ENCODE measurements at regions not wholly inside any gene's neighbourhood (a gene's known extent, or its start where the extent isn't known, plus 50 kb on each side); places are given as distances from the start of the nearest gene placed in this dataset.

DNA sequence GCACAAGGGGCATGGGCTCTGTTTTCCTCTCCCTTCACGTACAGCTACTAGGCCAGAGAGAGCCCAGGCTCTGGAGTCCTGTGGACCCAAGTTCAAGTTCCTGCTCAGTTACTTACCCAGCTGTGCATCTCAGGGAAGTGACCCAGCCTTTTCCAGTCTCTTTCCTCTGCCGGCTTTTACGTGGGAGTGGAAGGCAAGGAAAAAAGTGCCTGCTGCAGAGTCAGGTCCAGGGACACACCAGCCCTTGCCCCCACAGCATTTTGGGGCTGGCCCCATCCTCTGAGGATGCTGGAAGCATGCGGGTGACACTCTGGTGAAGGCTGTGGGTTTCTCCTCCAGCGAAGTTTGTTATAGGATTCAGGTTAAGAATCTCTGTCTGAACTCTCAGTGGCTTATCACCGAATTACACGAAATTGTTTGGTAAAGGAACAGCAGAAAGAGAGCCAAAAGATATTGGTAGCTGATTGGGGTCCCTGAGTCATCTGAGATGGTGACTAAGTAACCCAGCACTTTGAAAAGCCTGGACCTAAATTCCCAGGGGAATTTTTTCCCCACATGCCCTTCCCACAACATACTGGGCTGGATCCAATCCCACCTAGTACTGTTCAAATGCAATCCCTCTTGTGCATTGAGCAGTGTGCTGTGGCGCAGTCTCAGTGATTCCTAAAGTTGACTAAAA lies 424.3 kb downstream of the RPS24 start:
- no peak overlapping the region for H3K4me3 ChIP-seq (ENCODE audit: low read depth, low read length)
- TF ChIP-seq, protein P1, sequence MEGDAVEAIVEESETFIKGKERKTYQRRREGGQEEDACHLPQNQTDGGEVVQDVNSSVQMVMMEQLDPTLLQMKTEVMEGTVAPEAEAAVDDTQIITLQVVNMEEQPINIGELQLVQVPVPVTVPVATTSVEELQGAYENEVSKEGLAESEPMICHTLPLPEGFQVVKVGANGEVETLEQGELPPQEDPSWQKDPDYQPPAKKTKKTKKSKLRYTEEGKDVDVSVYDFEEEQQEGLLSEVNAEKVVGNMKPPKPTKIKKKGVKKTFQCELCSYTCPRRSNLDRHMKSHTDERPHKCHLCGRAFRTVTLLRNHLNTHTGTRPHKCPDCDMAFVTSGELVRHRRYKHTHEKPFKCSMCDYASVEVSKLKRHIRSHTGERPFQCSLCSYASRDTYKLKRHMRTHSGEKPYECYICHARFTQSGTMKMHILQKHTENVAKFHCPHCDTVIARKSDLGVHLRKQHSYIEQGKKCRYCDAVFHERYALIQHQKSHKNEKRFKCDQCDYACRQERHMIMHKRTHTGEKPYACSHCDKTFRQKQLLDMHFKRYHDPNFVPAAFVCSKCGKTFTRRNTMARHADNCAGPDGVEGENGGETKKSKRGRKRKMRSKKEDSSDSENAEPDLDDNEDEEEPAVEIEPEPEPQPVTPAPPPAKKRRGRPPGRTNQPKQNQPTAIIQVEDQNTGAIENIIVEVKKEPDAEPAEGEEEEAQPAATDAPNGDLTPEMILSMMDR (IDR thresholded peaks at IDR 0.05; ENCODE audit: insufficient read depth, low read depth, low read length, missing control alignments): no peak
- DNase-seq (ENCODE audit: low read depth): no peak

DNA sequence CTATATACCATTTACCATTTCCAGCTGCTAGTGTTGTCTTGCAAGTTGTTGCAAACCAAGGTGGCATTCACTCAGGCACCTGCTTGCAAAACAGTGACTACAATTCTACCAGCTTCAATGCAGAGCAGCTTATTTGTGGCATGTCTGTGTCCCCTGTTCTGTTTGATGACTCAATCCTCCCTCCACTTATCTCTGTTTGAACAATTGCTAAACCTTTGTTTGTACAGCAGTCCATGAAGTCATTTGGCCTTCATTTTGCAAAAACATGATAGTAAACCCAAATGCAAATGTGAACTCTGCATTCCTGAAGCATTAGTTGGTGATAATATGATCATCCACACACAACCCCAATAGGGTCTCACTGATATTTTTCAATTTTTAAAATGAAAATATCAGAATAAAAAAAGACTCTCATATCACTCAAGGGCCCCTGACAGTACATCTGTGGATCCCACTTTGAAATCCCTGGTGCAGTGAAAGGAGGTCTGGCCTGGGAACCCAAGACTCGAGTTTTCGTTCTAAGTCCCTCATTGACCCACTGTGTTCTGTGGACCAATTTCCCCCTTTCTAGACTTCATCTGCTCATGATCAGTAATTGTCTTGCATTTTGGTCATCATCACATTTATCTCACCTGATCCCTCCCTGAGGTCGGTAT lies 425.4 kb downstream of the RPS24 start:
- TF ChIP-seq, protein P1 (IDR thresholded peaks at IDR 0.05; ENCODE audit: insufficient read depth, low read depth, low read length, missing control alignments): no peak
- no peak for DNase-seq (ENCODE audit: low read depth)
- H3K4me3 ChIP-seq (ENCODE audit: low read depth, low read length): no peak overlapping the region

DNA sequence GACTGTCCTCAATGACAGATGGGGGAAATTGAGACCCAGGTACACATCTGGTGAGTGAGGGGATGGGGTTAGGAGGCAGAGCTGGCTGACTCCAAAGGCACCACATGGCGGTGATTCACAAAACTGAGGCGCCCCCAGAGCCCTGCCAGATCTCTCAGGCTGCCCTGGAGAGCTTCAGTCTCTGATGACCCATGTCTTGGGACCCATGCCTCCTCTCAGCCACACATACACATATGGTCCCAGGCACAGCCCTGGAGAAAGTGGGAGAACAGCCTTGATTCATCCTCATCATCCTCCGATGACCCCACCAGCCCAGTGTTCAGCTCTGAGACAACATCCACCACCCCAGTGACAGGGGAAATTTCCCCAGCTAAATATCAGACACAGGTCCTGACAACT lies 426.0 kb downstream of the RPS24 start:
- no peak for DNase-seq (ENCODE audit: low read depth)
- TF ChIP-seq, protein P1 (IDR thresholded peaks at IDR 0.05; ENCODE audit: insufficient read depth, low read depth, low read length, missing control alignments): no peak
- H3K4me3 ChIP-seq (ENCODE audit: low read depth, low read length): no peak overlapping the region

DNA sequence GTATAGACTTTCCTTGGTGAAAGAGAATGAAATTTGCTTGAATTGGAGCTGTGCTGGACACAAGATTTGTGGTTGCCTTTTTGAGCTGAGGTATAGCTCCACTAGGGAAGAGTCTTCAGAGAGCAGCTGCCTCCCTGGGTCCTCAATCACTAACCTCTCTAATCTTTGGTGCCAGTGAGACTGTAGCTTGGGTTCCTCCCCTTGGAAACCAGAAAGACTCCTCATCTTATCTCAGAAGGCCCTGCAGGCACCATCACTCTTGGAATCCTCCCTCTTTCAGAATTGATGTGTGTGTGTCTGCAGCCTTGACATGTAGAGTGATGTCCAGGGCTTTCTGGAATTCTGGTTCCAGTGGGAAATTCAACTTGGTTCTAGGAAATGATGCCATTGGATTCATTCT lies 426.5 kb downstream of the RPS24 start:
- TF ChIP-seq, protein P1 (IDR thresholded peaks at IDR 0.05; ENCODE audit: insufficient read depth, low read depth, low read length, missing control alignments): no peak

DNA sequence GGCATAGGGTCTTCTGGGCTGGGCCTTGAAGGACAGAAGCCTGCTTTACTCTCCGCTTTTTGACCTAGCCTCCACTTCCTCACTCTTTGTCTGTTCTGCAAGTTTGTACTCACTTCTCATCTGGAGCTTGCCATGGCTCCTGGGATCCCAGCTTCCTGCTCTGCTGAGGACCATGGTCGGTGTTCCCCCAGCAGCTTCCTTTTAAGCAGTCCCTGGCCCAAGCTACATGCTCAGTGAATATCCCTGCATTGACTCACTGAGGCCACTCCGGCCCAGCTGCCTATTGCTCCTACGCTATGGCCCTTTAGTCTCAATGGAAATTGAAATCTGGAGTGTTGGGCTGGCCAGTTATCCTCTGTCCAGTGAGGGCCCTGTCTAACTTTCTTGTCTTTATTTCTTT lies 427.7 kb downstream of the RPS24 start:
- H3K4me3 ChIP-seq (ENCODE audit: low read depth, low read length): no peak overlapping the region
- no peak for DNase-seq (ENCODE audit: low read depth)
- TF ChIP-seq, protein P1 (IDR thresholded peaks at IDR 0.05; ENCODE audit: insufficient read depth, low read depth, low read length, missing control alignments): no peak

More for the DNA sequence above, 426.5 kb downstream of the RPS24 start:
- no peak overlapping the region for H3K4me3 ChIP-seq (ENCODE audit: low read depth, low read length)
- DNase-seq (ENCODE audit: low read depth): no peak

DNA sequence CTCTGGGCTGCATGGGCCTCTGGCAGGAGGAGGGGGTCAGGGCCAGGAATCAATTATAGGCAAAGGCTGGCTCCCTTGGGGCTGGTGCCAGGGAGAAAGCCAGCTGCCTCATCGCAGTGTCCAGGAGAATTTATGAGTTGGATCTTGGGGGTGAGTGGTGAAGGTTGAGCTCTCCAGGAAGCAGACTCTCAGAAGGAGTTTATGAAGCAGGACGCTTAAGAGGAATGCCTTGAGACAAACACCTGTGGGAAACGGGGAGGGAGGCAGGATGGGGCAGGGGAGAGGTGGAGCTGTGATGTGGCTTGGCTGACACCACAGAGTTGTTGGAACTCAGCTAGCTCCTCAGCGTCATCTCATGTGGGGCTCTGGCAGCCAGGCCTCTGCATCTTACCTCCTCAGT lies 428.5 kb downstream of the RPS24 start:
- H3K4me3 ChIP-seq (ENCODE audit: low read depth, low read length): no peak overlapping the region
- DNase-seq (ENCODE audit: low read depth): no peak
- TF ChIP-seq, protein P1 (IDR thresholded peaks at IDR 0.05; ENCODE audit: insufficient read depth, low read depth, low read length, missing control alignments): no peak

Measured in GM12865 (cell line).